B cell (primary cell): ENCODE measurements at regions not wholly inside any gene's neighbourhood (a gene's known extent, or its start where the extent isn't known, plus 50 kb on each side); places are given as distances from the start of the nearest gene placed in this dataset.

ENCODE experiments used
- ATAC-seq: fragments of 200-7000 bp; cut with Tn5 transposase; one replicate; pipeline ENCODE4 v1.10.0; 2021; ENCODE audit warnings: low read depth, mild to moderate bottlenecking, moderate number of reproducible peaks, moderate library complexity
- CTCF ChIA-PET: fragments of 350-600 bp; sonication (Branson Sonifier 250); formaldehyde crosslinking; loops from one replicate; lab custom pipeline; 2021; ENCODE audit warnings: antibody characterized with exemption, inconsistent platforms; lab: Charles Lee
- POLR2A ChIA-PET: fragments of 350-600 bp; sonication (Branson Sonifier 250); formaldehyde crosslinking; loops from one replicate; lab custom pipeline; 2021; ENCODE audit warnings: antibody characterized with exemption; lab: Charles Lee
- DNase-seq: peaks from one replicate; pipeline ENCODE4 v3.0.0; 2013
- H2AFZ ChIP-seq: 2 replicates; pipeline ENCODE4 v1.6.1; 2012; ENCODE audit warnings: mild to moderate bottlenecking, low read depth, low read length; ENCODE audit not compliant: insufficient read depth, poor library complexity, severe bottlenecking
- H3K27ac ChIP-seq, 2 donors: 1 replicate in 1 of 2; 2 replicates in 1 of 2; pipeline ENCODE4 v1.5.1; 2012 to 2013; ENCODE audit warnings: low read length in 2 of 2, mild to moderate bottlenecking in 2 of 2, moderate library complexity in 1 of 2
- H3K27me3 ChIP-seq, 4 experiments: fragments of 200-600 bp in 1 of 4; sonication (generic) in 1 of 4; replicated peaks in 1 of 4; 1 replicate in 2 of 4; 2 replicates in 2 of 4; pipeline versions ENCODE4 v1.6.1 to v1.7.0; 2013 to 2016; ENCODE audit warnings: low read length in 3 of 4, mild to moderate bottlenecking in 2 of 4, mixed read lengths in 1 of 4, moderate library complexity in 1 of 4; ENCODE audit not compliant: insufficient read depth in 4 of 4, control insufficient read depth in 3 of 4; ENCODE audit errors: control extremely low read depth in 1 of 4
- H3K36me3 ChIP-seq, 2 experiments: replicated peaks in 1 of 2; 1 replicate in 1 of 2; 2 replicates in 1 of 2; pipeline versions ENCODE4 v1.6.1 to v1.7.1; 2013; ENCODE audit warnings: low read length in 1 of 2; ENCODE audit not compliant: insufficient read depth in 2 of 2, control insufficient read depth in 1 of 2; ENCODE audit errors: control extremely low read depth in 1 of 2, extremely low read depth in 1 of 2
- H3K4me1 ChIP-seq, 2 donors: fragments of 200-600 bp in 1 of 2; sonication (generic) in 1 of 2; 1 replicate in 1 of 2; 2 replicates in 1 of 2; pipeline versions ENCODE4 v1.5.1 to v1.6.1; 2013 to 2017; ENCODE audit warnings: low read length in 2 of 2; ENCODE audit not compliant: control insufficient read depth in 2 of 2, insufficient read depth in 2 of 2
- H3K4me2 ChIP-seq: replicated peaks from 2 replicates; pipeline ENCODE3; 2012; ENCODE audit warnings: mild to moderate bottlenecking, low read depth, low read length; ENCODE audit not compliant: poor library complexity, severe bottlenecking
- H3K4me3 ChIP-seq, 5 experiments: fragments of 200-600 bp in 1 of 5; sonication (generic) in 1 of 5; 1 replicate in 3 of 5; 2 replicates in 2 of 5; pipeline versions ENCODE4 v1.5.1 to v1.7.0; 2011 to 2016; ENCODE audit warnings: low read length in 4 of 5, mild to moderate bottlenecking in 4 of 5, low read depth in 2 of 5, control low read depth in 1 of 5, moderate library complexity in 1 of 5; ENCODE audit not compliant: insufficient read depth in 1 of 5; ENCODE audit errors: control extremely low read depth in 1 of 5, extremely low read depth in 1 of 5
- H3K79me2 ChIP-seq: fragments of 200-600 bp; sonication (generic); one replicate; pipeline ENCODE4 v1.6.0; 2016; ENCODE audit warnings: low read length; ENCODE audit not compliant: control insufficient read depth, insufficient read depth
- H3K9ac ChIP-seq: fragments of 200-600 bp; sonication (generic); 2 replicates; pipeline ENCODE4 v1.6.1; 2017; ENCODE audit warnings: mild to moderate bottlenecking, low read length, moderate library complexity
- H3K9me3 ChIP-seq, 3 donors: one replicate each; pipeline versions ENCODE4 v1.6.1 to v1.7.1; 2013; ENCODE audit warnings: low read length in 2 of 3; ENCODE audit not compliant: control insufficient read depth in 2 of 3, insufficient read depth in 1 of 3; ENCODE audit errors: control extremely low read depth in 1 of 3
- H4K20me1 ChIP-seq: 2 replicates; pipeline ENCODE4 v1.6.0; 2012; ENCODE audit warnings: mild to moderate bottlenecking, low read length; ENCODE audit not compliant: insufficient read depth, control insufficient read depth, poor library complexity, severe bottlenecking
- H3K27ac Mint-ChIP-seq: one replicate; pipeline ENCODE4 v1.8.0; 2021; ENCODE audit warnings: mixed read lengths
- H3K27me3 Mint-ChIP-seq: one replicate; pipeline ENCODE4 v1.8.0; 2021; ENCODE audit warnings: mixed read lengths
- H3K4me1 Mint-ChIP-seq: one replicate; pipeline ENCODE4 v1.8.0; 2021; ENCODE audit warnings: mixed read lengths
- H3K4me3 Mint-ChIP-seq: one replicate; pipeline ENCODE4 v1.8.0; 2021; ENCODE audit warnings: mixed read lengths
- H3K9me3 Mint-ChIP-seq: one replicate; pipeline ENCODE4 v1.8.0; 2022; ENCODE audit warnings: mixed read lengths; ENCODE audit not compliant: insufficient read depth
- EZH2 ChIP-seq: IDR thresholded peaks from 2 replicates; pipeline ENCODE4 v1.6.1; 2012; ENCODE audit warnings: borderline replicate concordance, low read depth, mild to moderate bottlenecking, moderate library complexity, low read length; ENCODE audit not compliant: insufficient read depth, poor library complexity, severe bottlenecking
- WGBS: methylation state at CpG from one replicate; pipeline ENCODE4 v1.1.5; 2013; ENCODE audit warnings: missing lambda C conversion rate; ENCODE audit not compliant: insufficient coverage; 5-methylcytosine and 5-hydroxymethylcytosine counted together
- intact Hi-C: fragments of 100-400 bp; cut with micrococcal nuclease; formaldehyde crosslinking; loops from one replicate; pipeline ENCODE4 v1.10.0; 2022
- TF ChIP-seq, protein P1 (sequence below): fragments of 200-600 bp; IDR thresholded peaks from one replicate; pipeline ENCODE4 v1.8.0; 2022; ENCODE audit warnings: antibody characterized with exemption, mild to moderate bottlenecking

DNA sequence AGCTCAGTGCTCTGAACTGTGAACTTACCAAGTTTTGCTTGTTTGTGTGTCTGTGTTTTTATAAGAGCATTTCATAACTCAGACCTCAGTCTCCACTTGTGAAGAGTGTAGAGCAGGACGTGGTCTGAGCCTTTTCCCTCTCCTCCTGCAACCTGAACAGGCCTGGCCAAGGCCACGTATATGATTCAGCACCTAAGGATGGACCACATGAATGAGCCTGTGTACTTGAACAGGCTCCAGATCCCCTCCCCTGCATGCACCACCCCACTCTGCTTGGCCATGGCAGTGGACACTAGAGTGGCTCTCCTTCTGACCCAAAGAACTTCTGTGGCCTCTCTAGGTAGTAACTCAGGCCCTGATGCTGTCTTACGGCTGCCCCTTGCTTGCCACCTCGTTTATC is 125.9 kb upstream of the FSTL4 start:
- Histone ChIP-seq H3K36me3 (no peaks in the 10 kb centered on the region), H4K20me1 (no peaks in the 10 kb centered on the region), H3K4me1 (peaks cover 9 to 15% of the 10 kb centered on the region in 2 donors), H3K4me2 (no peak overlapping the region), H3K27me3 (no peaks in the 10 kb centered on the region), H2AFZ (no peak overlapping the region), H3K79me2 (no peaks in the 10 kb centered on the region), H3K4me3 (no peak overlapping the region), H3K27ac (no peak overlapping the region), H3K9ac (no peak overlapping the region), H3K9me3 (no peaks in the 10 kb centered on the region)
- 83% methylated on average over 1 of the region's 4 CpGs for WGBS
- H3K4me3 Mint-ChIP-seq = no peak overlapping the region
- ATAC-seq (no peak), DNase-seq (no peak)
- TF ChIP-seq EZH2 = no peak
- TF ChIP-seq, protein P1, sequence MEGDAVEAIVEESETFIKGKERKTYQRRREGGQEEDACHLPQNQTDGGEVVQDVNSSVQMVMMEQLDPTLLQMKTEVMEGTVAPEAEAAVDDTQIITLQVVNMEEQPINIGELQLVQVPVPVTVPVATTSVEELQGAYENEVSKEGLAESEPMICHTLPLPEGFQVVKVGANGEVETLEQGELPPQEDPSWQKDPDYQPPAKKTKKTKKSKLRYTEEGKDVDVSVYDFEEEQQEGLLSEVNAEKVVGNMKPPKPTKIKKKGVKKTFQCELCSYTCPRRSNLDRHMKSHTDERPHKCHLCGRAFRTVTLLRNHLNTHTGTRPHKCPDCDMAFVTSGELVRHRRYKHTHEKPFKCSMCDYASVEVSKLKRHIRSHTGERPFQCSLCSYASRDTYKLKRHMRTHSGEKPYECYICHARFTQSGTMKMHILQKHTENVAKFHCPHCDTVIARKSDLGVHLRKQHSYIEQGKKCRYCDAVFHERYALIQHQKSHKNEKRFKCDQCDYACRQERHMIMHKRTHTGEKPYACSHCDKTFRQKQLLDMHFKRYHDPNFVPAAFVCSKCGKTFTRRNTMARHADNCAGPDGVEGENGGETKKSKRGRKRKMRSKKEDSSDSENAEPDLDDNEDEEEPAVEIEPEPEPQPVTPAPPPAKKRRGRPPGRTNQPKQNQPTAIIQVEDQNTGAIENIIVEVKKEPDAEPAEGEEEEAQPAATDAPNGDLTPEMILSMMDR = no peak
- peaks cover 4% of the 10 kb centered on the region for H3K27me3 Mint-ChIP-seq
- intact Hi-C loops = no loop called here
- H3K27ac Mint-ChIP-seq = no peak overlapping the region
- H3K4me1 Mint-ChIP-seq = peaks cover 10% of the 10 kb centered on the region
- H3K9me3 Mint-ChIP-seq = no peaks in the 10 kb centered on the region
- POLR2A ChIA-PET = no interaction called here
- CTCF ChIA-PET = no interaction called here

DNA sequence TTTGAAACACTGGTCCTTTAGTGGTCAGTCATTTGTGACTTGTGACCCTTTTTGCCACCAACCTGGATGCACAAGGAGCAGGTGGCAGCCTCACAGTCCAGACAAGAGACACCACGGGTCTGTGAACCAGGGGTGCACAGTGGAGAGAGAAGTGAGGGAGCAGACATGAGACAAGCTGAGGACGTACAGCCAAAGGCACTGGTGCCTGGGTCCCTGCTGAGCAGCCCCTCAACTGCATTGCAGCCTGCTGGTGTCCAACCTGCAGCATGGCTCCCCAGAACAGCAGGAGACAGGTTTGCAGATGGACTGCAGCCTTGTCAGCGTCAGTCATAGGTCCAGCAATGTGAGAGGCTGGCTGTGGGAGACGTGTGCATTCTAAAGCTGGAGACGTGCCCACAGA is 124.2 kb upstream of the FSTL4 start:
- Histone ChIP-seq H3K4me1 (no peaks in the 10 kb centered on the region), H3K9me3 (no peaks in the 10 kb centered on the region), H3K36me3 (no peaks in the 10 kb centered on the region), H4K20me1 (no peaks in the 10 kb centered on the region), H3K79me2 (no peaks in the 10 kb centered on the region), H3K4me2 (no peak overlapping the region), H3K27me3 (no peaks in the 10 kb centered on the region), H3K4me3 (no peak overlapping the region), H2AFZ (no peak overlapping the region), H3K9ac (no peak overlapping the region), H3K27ac (no peak overlapping the region)
- no peaks in the 10 kb centered on the region for H3K27me3 Mint-ChIP-seq
- H3K4me1 Mint-ChIP-seq = peaks cover 2% of the 10 kb centered on the region
- ATAC-seq (no peak), DNase-seq (no peak)
- no peak overlapping the region for H3K27ac Mint-ChIP-seq
- TF ChIP-seq, protein P1 = no peak
- no peak for TF ChIP-seq EZH2
- intact Hi-C loops = no loop called here
- 88% methylated on average over 4 of the region's 5 CpGs for WGBS
- H3K9me3 Mint-ChIP-seq = no peaks in the 10 kb centered on the region
- no peak overlapping the region for H3K4me3 Mint-ChIP-seq
- ChIA-PET CTCF (no interaction called here), POLR2A (no interaction called here)
